Myocyte (in vitro differentiated cells): ENCODE measurements at regions not wholly inside any gene's neighbourhood (a gene's known extent, or its start where the extent isn't known, plus 50 kb on each side); places are given as distances from the start of the nearest gene placed in this dataset.
A peak's percentile ranks its signal among the peaks of the same experiment; 100 is the strongest.
"Not testable (repeated sequence)": the region's sequence is repeated elsewhere in the genome, so short reads cannot be mapped to it uniquely, and the experiment has no call there.

Source experiments
- DNase-seq: peaks from one replicate; pipeline ENCODE4 v3.0.0-alpha.2; 2012; ENCODE audit warnings: low read depth

GRCh38 chr11:71383461-71383860, 64.7 kb downstream of the DHCR7 start:
- DNase-seq: no peak

- DNase-seq: peak; percentile 24
These were observed 66.2 kb downstream of the DHCR7 start for GRCh38 chr11:71381781-71382505.

- no peak for DNase-seq
These were observed 68.5 kb downstream of the DHCR7 start for GRCh38 chr11:71379701-71380100.

GRCh38 chr11:71373791-71374454, 74.3 kb downstream of the DHCR7 start:
- DNase-seq: no peak

- DNase-seq: peak; percentile 51
These were observed 75.2 kb downstream of the DHCR7 start for GRCh38 chr11:71372693-71373657.

- no peak for DNase-seq
These were observed 76.5 kb downstream of the DHCR7 start for GRCh38 chr11:71371674-71372069.

GRCh38 chr11:71370895-71371673, 77.1 kb downstream of the DHCR7 start:
- no peak for DNase-seq

- no peak for DNase-seq
These were observed 78.0 kb downstream of the DHCR7 start for GRCh38 chr11:71370020-71370747.

GRCh38 chr11:71369411-71369810, 78.8 kb downstream of the DHCR7 start:
- DNase-seq: no peak

GRCh38 chr11:71368966-71369365, 79.2 kb downstream of the DHCR7 start:
- DNase-seq: no peak

- DNase-seq: no peak
These were observed 80.4 kb downstream of the DHCR7 start for GRCh38 chr11:71367756-71368155.

- DNase-seq: not testable (repeated sequence)
These were observed 80.9 kb downstream of the DHCR7 start for GRCh38 chr11:71367276-71367675.

- no peak for DNase-seq
These were observed 82.1 kb downstream of the DHCR7 start for GRCh38 chr11:71366076-71366475.

GRCh38 chr11:71365626-71366025, 82.6 kb downstream of the DHCR7 start:
- DNase-seq: no peak

- DNase-seq: no peak
These were observed 83.4 kb downstream of the DHCR7 start for GRCh38 chr11:71364806-71365205.

- DNase-seq: peak; percentile 84
These were observed 84.0 kb downstream of the DHCR7 start for GRCh38 chr11:71364176-71364671.

- DNase-seq: no peak
These were observed 84.5 kb downstream of the DHCR7 start for GRCh38 chr11:71363721-71364120.

GRCh38 chr11:71358963-71359567, 89.1 kb downstream of the DHCR7 start:
- no peak for DNase-seq

GRCh38 chr11:71358122-71358728, 90.0 kb downstream of the DHCR7 start:
- DNase-seq: peak; percentile 45
